ENCODE measurements at regions not wholly inside any gene's neighbourhood (a gene's known extent, or its start where the extent isn't known, plus 50 kb on each side); places are given as distances from the start of the nearest gene placed in this dataset.

GRCh38 chr1:90486134-90486824, 230.8 kb downstream of the BARHL2 start:
- Mint-ChIP-seq H3K9me3 (peaks cover 14% of the 10 kb centered on the region; the same call in 1 of the 2 replicates), H3K27ac (no peak overlapping the region)

GRCh38 chr1:90480271-90480835, 236.7 kb downstream of the BARHL2 start:
- Mint-ChIP-seq H3K9me3 (peaks cover 25% of the 10 kb centered on the region; the same call in 1 of the 2 replicates), H3K27me3 (ENCODE audit: insufficient read depth) (no peaks in the 10 kb centered on the region; the same call in 1 of the 2 replicates)

More at GRCh38 chr1:90486134-90486824, 230.8 kb downstream of the BARHL2 start:
- no peak overlapping the region for H3K4me3 Mint-ChIP-seq
- no peaks in the 10 kb centered on the region for H3K4me1 Mint-ChIP-seq (ENCODE audit: low read depth)
- TF ChIP-seq CTCF (IDR thresholded peaks at IDR 0.05) = no peak
- H3K27me3 Mint-ChIP-seq (ENCODE audit: insufficient read depth) = no peaks in the 10 kb centered on the region
- DNase-seq = no peak
- H3K36me3 Mint-ChIP-seq (ENCODE audit: low read depth) = no peaks in the 10 kb centered on the region

GRCh38 chr1:90476994-90477393, 240.1 kb downstream of the BARHL2 start:
- no peak overlapping the region for H3K27ac Mint-ChIP-seq
- no peaks in the 10 kb centered on the region for H3K4me1 Mint-ChIP-seq (ENCODE audit: low read depth)
- no peak for DNase-seq
- peaks cover 32% of the 10 kb centered on the region; the same call in 1 of the 2 replicates for H3K9me3 Mint-ChIP-seq
- no peak for TF ChIP-seq CTCF (IDR thresholded peaks at IDR 0.05)
- H3K4me3 Mint-ChIP-seq = no peak overlapping the region
- no peaks in the 10 kb centered on the region for H3K36me3 Mint-ChIP-seq (ENCODE audit: low read depth)
- H3K27me3 Mint-ChIP-seq (ENCODE audit: insufficient read depth) = no peaks in the 10 kb centered on the region; the same call in 1 of the 2 replicates

More at GRCh38 chr1:90480271-90480835, 236.7 kb downstream of the BARHL2 start:
- DNase-seq = no peak
- Mint-ChIP-seq H3K27ac (no peak overlapping the region), H3K36me3 (ENCODE audit: low read depth) (no peaks in the 10 kb centered on the region), H3K4me3 (no peak overlapping the region), H3K4me1 (ENCODE audit: low read depth) (no peaks in the 10 kb centered on the region)
- TF ChIP-seq CTCF (IDR thresholded peaks at IDR 0.05) = no peak

GRCh38 chr1:90476411-90476810, 240.7 kb downstream of the BARHL2 start:
- TF ChIP-seq CTCF (IDR thresholded peaks at IDR 0.05) = no peak
- peaks cover 27% of the 10 kb centered on the region; the same call in 1 of the 2 replicates for H3K9me3 Mint-ChIP-seq
- DNase-seq = no peak
- no peaks in the 10 kb centered on the region for H3K4me1 Mint-ChIP-seq (ENCODE audit: low read depth)
- no peaks in the 10 kb centered on the region for H3K36me3 Mint-ChIP-seq (ENCODE audit: low read depth)
- H3K27me3 Mint-ChIP-seq (ENCODE audit: insufficient read depth) = no peaks in the 10 kb centered on the region; the same call in 1 of the 2 replicates
- no peak overlapping the region for H3K27ac Mint-ChIP-seq
- no peak overlapping the region for H3K4me3 Mint-ChIP-seq

GRCh38 chr1:90475631-90476030, 241.5 kb downstream of the BARHL2 start:
- Mint-ChIP-seq H3K4me1 (ENCODE audit: low read depth) (no peaks in the 10 kb centered on the region), H3K9me3 (peaks cover 22% of the 10 kb centered on the region; the same call in 1 of the 2 replicates), H3K27ac (no peak overlapping the region), H3K4me3 (no peak overlapping the region), H3K27me3 (ENCODE audit: insufficient read depth) (no peaks in the 10 kb centered on the region), H3K36me3 (ENCODE audit: low read depth) (no peaks in the 10 kb centered on the region)
- no peak for DNase-seq
- no peak for TF ChIP-seq CTCF (IDR thresholded peaks at IDR 0.05)

Measured in HFFc6 (cell line).